Neuron (in vitro differentiated cells): ENCODE measurements at regions not wholly inside any gene's neighbourhood (a gene's known extent, or its start where the extent isn't known, plus 50 kb on each side); places are given as distances from the start of the nearest gene placed in this dataset.
"Not testable (repeated sequence)": the region's sequence is repeated elsewhere in the genome, so short reads cannot be mapped to it uniquely, and the experiment has no call there.

Experiments
- H2AFZ ChIP-seq: one replicate; pipeline ENCODE4 v1.6.1; 2013; ENCODE audit warnings: low read depth, mild to moderate bottlenecking, inconsistent platforms, low read length, moderate library complexity
- H3K27me3 ChIP-seq: one replicate; pipeline ENCODE4 v1.6.1; 2013; ENCODE audit warnings: low read length; ENCODE audit not compliant: insufficient read depth
- H3K36me3 ChIP-seq: one replicate; pipeline ENCODE4 v1.6.1; 2013; ENCODE audit warnings: low read length; ENCODE audit not compliant: insufficient read depth
- H3K4me1 ChIP-seq: one replicate; pipeline ENCODE4 v1.6.1; 2013; ENCODE audit warnings: low read length; ENCODE audit not compliant: insufficient read depth
- H3K4me3 ChIP-seq: 2 replicates; pipeline ENCODE4 v1.5.1; 2013; ENCODE audit warnings: mild to moderate bottlenecking, low read length, moderate library complexity
- H3K9me3 ChIP-seq: one replicate; pipeline ENCODE4 v1.6.1; 2013; ENCODE audit warnings: low read length

GRCh38 chr1:90864681-90865080 lies 147.6 kb upstream of the BARHL2 start:
- no peak overlapping the region for H2AFZ ChIP-seq
- no peaks in the 10 kb centered on the region for H3K4me1 ChIP-seq
- H3K9me3 ChIP-seq: peaks cover 5% of the 10 kb centered on the region
- no peak overlapping the region for H3K4me3 ChIP-seq
- H3K36me3 ChIP-seq: no peaks in the 10 kb centered on the region
- H3K27me3 ChIP-seq: no peaks in the 10 kb centered on the region

- Histone ChIP-seq H3K36me3 (no peaks in the 10 kb centered on the region), H3K27me3 (no peaks in the 10 kb centered on the region), H3K4me3 (no peak overlapping the region), H3K9me3 (peaks cover 5% of the 10 kb centered on the region), H2AFZ (no peak overlapping the region), H3K4me1 (no peaks in the 10 kb centered on the region)
Observed at GRCh38 chr1:90862782-90863181, 145.7 kb upstream of the BARHL2 start.

- H3K4me3 ChIP-seq, H2AFZ ChIP-seq, H3K36me3 ChIP-seq, H3K27me3 ChIP-seq, H3K9me3 ChIP-seq, H3K4me1 ChIP-seq: not testable (repeated sequence)
Observed at GRCh38 chr1:90861421-90861820, 144.3 kb upstream of the BARHL2 start.

- peaks cover 10% of the 10 kb centered on the region for H3K4me1 ChIP-seq
- H3K9me3 ChIP-seq: peaks cover 2% of the 10 kb centered on the region
- no peaks in the 10 kb centered on the region for H3K36me3 ChIP-seq
- H3K4me3 ChIP-seq: no peak overlapping the region
- H2AFZ ChIP-seq: no peak overlapping the region
- H3K27me3 ChIP-seq: peaks cover 4% of the 10 kb centered on the region
Observed at GRCh38 chr1:90856463-90857007, 139.4 kb upstream of the BARHL2 start.

GRCh38 chr1:90854397-90854924 lies 137.4 kb upstream of the BARHL2 start:
- H3K4me3 ChIP-seq: no peak overlapping the region
- H3K4me1 ChIP-seq: peaks cover 10% of the 10 kb centered on the region
- no peak overlapping the region for H2AFZ ChIP-seq
- H3K36me3 ChIP-seq: no peaks in the 10 kb centered on the region
- no peaks in the 10 kb centered on the region for H3K9me3 ChIP-seq
- peaks cover 4% of the 10 kb centered on the region for H3K27me3 ChIP-seq

- no peaks in the 10 kb centered on the region for H3K9me3 ChIP-seq
- H3K27me3 ChIP-seq: peaks cover 4% of the 10 kb centered on the region
- peak overlapping the region; percentile 46 for H3K4me3 ChIP-seq
- no peaks in the 10 kb centered on the region for H3K36me3 ChIP-seq
- H3K4me1 ChIP-seq: peaks cover 10% of the 10 kb centered on the region
- no peak overlapping the region for H2AFZ ChIP-seq
Observed at GRCh38 chr1:90851711-90852050, 134.6 kb upstream of the BARHL2 start.

GRCh38 chr1:90850898-90851710 lies 134.0 kb upstream of the BARHL2 start:
- H3K4me1 ChIP-seq: peaks cover 10% of the 10 kb centered on the region
- no peaks in the 10 kb centered on the region for H3K9me3 ChIP-seq
- peaks cover 4% of the 10 kb centered on the region for H3K27me3 ChIP-seq
- peak overlapping the region; percentile 75 for H3K4me3 ChIP-seq
- H2AFZ ChIP-seq: peak overlapping the region; percentile 96
- no peaks in the 10 kb centered on the region for H3K36me3 ChIP-seq

GRCh38 chr1:90850181-90850897 lies 133.2 kb upstream of the BARHL2 start:
- H2AFZ ChIP-seq: peak overlapping the region; percentile 96
- H3K27me3 ChIP-seq: peaks cover 4% of the 10 kb centered on the region
- peak overlapping the region; percentile 75 for H3K4me3 ChIP-seq
- H3K9me3 ChIP-seq: no peaks in the 10 kb centered on the region
- no peaks in the 10 kb centered on the region for H3K36me3 ChIP-seq
- H3K4me1 ChIP-seq: peaks cover 10% of the 10 kb centered on the region

GRCh38 chr1:90841473-90841872 lies 124.4 kb upstream of the BARHL2 start:
- no peak overlapping the region for H2AFZ ChIP-seq
- H3K9me3 ChIP-seq: no peaks in the 10 kb centered on the region
- H3K4me3 ChIP-seq: no peak overlapping the region
- H3K27me3 ChIP-seq: no peaks in the 10 kb centered on the region
- no peaks in the 10 kb centered on the region for H3K36me3 ChIP-seq
- peaks cover 17% of the 10 kb centered on the region for H3K4me1 ChIP-seq

- peaks cover 3% of the 10 kb centered on the region for H3K9me3 ChIP-seq
- H2AFZ ChIP-seq: no peak overlapping the region
- no peak overlapping the region for H3K4me3 ChIP-seq
- H3K36me3 ChIP-seq: no peaks in the 10 kb centered on the region
- H3K4me1 ChIP-seq: peaks cover 17% of the 10 kb centered on the region
- H3K27me3 ChIP-seq: peaks cover 4% of the 10 kb centered on the region
Observed at GRCh38 chr1:90840352-90840751, 123.2 kb upstream of the BARHL2 start.

- Histone ChIP-seq H3K9me3 (peaks cover 3% of the 10 kb centered on the region), H3K4me1 (peaks cover 24% of the 10 kb centered on the region), H3K27me3 (peaks cover 4% of the 10 kb centered on the region), H3K36me3 (no peaks in the 10 kb centered on the region), H2AFZ (no peak overlapping the region), H3K4me3 (no peak overlapping the region)
Observed at GRCh38 chr1:90839323-90839722, 122.2 kb upstream of the BARHL2 start.

GRCh38 chr1:90838720-90839119 lies 121.6 kb upstream of the BARHL2 start:
- H3K4me1 ChIP-seq: peaks cover 29% of the 10 kb centered on the region
- H3K27me3 ChIP-seq: peaks cover 4% of the 10 kb centered on the region
- peaks cover 3% of the 10 kb centered on the region for H3K9me3 ChIP-seq
- no peak overlapping the region for H3K4me3 ChIP-seq
- H2AFZ ChIP-seq: no peak overlapping the region
- no peaks in the 10 kb centered on the region for H3K36me3 ChIP-seq

GRCh38 chr1:90837420-90837819 lies 120.3 kb upstream of the BARHL2 start:
- Histone ChIP-seq H3K27me3 (peaks cover 4% of the 10 kb centered on the region), H3K9me3 (peaks cover 3% of the 10 kb centered on the region), H3K4me1 (peaks cover 37% of the 10 kb centered on the region), H2AFZ (no peak overlapping the region), H3K36me3 (no peaks in the 10 kb centered on the region), H3K4me3 (no peak overlapping the region)
